Breast epithelium (tissue), 3 donors: ENCODE measurements at regions not wholly inside any gene's neighbourhood (a gene's known extent, or its start where the extent isn't known, plus 50 kb on each side); places are given as distances from the start of the nearest gene placed in this dataset.

Source experiments
- CTCF ChIP-seq, 3 donors: fragments of 450-650 bp; IDR thresholded peaks; one replicate each; pipeline ENCODE4 v1.5.1; 2016 to 2017; ENCODE audit warnings: antibody characterized with exemption in 3 of 3, mild to moderate bottlenecking in 3 of 3, moderate library complexity in 3 of 3
- POLR2A ChIP-seq: fragments of 450-650 bp; IDR thresholded peaks from one replicate; pipeline ENCODE4 v1.6.1; 2016; ENCODE audit warnings: antibody characterized with exemption, mild to moderate bottlenecking, moderate library complexity
- POLR2AphosphoS5 ChIP-seq, 3 donors: sonication (generic); formaldehyde crosslinking; IDR thresholded peaks; one replicate each; pipeline ENCODE4 v1.6.1; 2017; ENCODE audit warnings: antibody characterized with exemption in 3 of 3

GRCh38 chr5:1661311-1661710 lies 137.6 kb upstream of the LPCAT1 start:
- TF ChIP-seq CTCF (IDR thresholded peaks at IDR 0.05): no peak
- no peak for TF ChIP-seq POLR2AphosphoS5 (IDR thresholded peaks at IDR 0.05)
- TF ChIP-seq POLR2A: no peak
